Peyer's patch (tissue), 4 donors: ENCODE measurements at regions not wholly inside any gene's neighbourhood (a gene's known extent, or its start where the extent isn't known, plus 50 kb on each side); places are given as distances from the start of the nearest gene placed in this dataset.

Experiments used
- CTCF ChIP-seq, 6 experiments: fragments of 450-650 bp in 4 of 6; fragments of 200-600 bp in 2 of 6; sonication (generic) in 1 of 6; IDR thresholded peaks; one replicate each; pipeline ENCODE4 v1.5.1; 2017 to 2019; ENCODE audit warnings: antibody characterized with exemption in 6 of 6, mild to moderate bottlenecking in 3 of 6, moderate library complexity in 1 of 6
- POLR2A ChIP-seq, 2 donors: fragments of 450-650 bp; IDR thresholded peaks; one replicate each; pipeline ENCODE4 v1.5.1; 2017; ENCODE audit warnings: antibody characterized with exemption in 2 of 2, mild to moderate bottlenecking in 2 of 2, moderate library complexity in 2 of 2

GRCh38 chr19:30170081-30170480 is 202.1 kb upstream of the ZNF536 start:
- TF ChIP-seq POLR2A (IDR thresholded peaks at IDR 0.05) (no peak), CTCF (IDR thresholded peaks at IDR 0.05) (no peak)
